GM19463 (cell line): ENCODE measurements at regions not wholly inside any gene's neighbourhood (a gene's known extent, or its start where the extent isn't known, plus 50 kb on each side); places are given as distances from the start of the nearest gene placed in this dataset.

Experiments used
- ATAC-seq: cut with Tn5 transposase; IDR thresholded peaks from one replicate; pipeline ENCODE4 v1.9.1; 2021; ENCODE audit warnings: mild to moderate bottlenecking, moderate library complexity; ENCODE audit not compliant: unreplicated experiment

DNA sequence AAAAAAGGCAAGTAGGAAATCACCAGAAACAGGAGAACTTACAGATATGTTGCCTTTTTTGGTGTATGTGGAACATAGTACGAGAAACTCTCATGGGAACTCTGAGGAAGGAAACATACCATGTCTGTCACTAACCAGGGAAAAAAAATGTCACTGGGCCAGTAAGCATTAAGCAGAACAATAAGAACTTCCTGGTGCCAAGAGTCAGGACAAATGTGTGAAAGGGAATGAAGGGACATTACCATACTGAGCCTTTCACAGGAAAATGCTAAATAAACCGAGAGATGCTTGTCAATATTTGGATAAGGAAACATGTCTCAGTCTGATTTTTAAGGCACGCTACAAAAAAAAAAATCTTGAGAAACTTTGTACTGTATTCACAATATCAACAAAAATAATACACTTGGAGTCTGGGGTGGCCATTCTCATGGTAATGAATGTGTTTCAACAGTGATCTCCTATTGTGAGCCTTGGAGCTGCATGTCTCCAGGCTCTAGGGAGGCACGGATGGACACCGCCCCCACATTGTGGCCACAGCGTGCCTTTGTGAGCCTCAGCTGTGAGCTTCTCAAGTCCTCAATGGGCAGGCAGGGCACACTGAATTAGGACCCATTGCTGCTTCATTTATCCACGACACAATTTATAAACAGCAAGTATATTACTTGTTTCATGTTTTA is 113.0 kb upstream of the ARGLU1 start:
- no peak for ATAC-seq

DNA sequence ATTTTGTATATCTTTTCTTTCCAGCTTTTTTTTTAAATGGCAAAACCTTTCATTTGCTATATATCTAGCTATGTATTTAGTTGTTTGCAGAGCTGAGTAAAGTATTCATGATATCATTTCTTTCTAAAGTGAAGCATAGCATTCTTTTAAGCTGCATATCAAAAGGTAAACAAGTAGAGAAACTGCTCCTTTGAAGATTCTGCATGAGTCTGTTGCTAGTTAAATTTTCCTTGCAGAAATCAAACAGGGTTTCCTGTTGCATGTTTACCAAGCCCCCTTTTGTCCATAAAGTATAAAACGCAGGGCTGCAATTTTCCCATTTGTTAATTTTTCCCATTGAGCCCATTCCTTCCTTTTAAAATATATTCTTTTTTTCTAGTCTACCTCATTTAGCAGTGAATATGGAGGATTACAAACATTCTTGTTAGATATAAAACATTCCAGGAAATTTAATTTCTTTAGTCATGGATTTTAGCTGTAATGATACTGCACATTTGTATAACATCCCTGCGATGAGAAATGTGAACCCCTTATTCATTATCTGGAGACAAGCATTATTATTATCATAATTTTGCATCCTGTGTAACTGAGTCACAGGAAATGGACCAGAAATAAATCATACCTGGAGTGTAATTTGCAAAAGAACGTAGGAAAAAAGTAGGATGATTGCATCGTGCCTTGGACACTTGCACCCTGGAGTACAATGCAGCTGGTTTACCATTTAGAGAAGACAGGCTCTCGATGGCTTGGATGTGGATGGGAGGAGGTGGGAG is 110.9 kb upstream of the ARGLU1 start:
- no peak for ATAC-seq

- no peak for ATAC-seq
These were observed 107.4 kb upstream of the ARGLU1 start for GRCh38 chr13:106675311-106675710.

DNA sequence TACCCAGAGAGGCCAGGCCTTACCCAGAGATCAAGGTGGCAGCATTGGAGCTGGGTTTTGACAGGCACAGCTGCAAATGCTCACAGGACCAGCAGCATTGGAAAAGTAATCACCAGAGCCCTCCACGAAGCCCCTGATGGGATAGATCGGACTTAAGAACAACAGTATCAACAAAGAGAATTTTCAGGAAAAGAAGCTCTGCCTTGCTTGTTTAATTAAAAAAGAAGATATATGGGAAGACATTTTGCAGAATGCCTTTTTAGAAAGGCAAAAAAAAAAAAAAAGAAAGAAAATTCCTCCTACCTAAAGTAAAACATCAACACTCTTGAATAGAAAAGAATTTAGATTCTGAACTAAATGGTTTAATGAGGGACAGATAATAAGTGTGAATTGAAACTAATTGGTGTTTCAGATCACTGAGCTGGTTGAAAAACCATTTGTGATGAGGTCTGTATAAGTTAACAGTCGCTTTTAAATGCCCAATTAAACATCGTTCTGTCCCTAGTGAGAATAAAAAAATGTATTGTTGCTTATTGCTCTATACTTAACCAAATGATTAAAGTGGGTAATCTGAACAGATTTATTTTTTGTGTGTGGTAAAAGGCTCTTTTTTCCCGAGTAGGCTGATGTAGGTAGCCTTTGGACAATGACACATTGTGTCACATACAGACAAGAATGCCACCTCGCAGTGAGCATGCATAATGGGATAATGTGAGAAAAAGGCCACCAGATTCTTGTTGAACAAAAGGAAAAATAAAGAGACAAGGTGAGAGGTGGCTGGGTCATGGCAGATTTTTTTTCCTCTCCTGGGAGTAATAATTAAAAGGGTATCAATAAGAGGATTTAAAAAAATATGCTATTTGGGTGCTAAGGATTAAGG is 93.0 kb upstream of the ARGLU1 start:
- ATAC-seq, result no peak

GRCh38 chr13:106657104-106657503 is 89.2 kb upstream of the ARGLU1 start:
- ATAC-seq, result no peak

- no peak for ATAC-seq
These were observed 88.2 kb upstream of the ARGLU1 start for GRCh38 chr13:106656186-106656585.

GRCh38 chr13:106651442-106651841 is 83.5 kb upstream of the ARGLU1 start:
- ATAC-seq, result no peak

GRCh38 chr13:106650690-106651205 is 82.8 kb upstream of the ARGLU1 start:
- no peak for ATAC-seq

DNA sequence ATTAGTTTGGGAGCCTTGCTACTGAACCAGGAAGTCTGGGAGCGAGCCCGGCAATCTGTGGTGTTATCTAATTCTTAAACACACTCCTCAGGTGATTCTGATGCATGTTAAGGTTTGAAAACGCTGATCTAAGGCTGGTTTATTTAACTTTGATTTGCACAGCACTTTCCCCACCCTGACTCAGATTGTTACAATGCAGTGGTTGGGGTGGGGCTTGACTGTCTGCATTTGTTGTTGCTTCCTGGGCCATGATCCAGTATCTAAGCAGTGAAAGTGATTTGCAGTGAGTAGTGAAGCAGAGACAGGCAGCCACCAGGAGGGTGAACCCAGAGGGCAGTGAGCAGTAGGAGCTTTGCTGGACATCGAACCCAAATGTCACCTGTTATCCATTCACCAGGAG is 81.6 kb upstream of the ARGLU1 start:
- no peak for ATAC-seq

DNA sequence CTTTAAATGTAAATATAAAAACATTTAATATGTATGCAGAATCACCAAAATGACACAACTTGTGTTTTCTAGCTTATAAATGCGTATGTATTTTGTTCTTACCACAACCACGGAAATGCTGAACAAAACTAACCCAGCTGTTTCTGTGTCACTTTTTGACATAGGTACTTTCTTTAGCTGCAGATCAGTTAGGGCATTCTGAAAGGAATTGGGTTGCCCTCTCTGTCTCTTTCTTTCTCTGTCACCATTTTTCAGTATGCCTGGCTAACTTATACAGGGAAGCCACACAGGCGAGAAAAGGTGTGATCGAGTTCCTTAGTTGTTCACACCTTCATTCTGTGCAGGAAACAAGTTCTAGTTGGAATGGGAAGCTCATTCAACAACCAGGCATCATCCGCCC is 72.6 kb upstream of the ARGLU1 start:
- no peak for ATAC-seq

DNA sequence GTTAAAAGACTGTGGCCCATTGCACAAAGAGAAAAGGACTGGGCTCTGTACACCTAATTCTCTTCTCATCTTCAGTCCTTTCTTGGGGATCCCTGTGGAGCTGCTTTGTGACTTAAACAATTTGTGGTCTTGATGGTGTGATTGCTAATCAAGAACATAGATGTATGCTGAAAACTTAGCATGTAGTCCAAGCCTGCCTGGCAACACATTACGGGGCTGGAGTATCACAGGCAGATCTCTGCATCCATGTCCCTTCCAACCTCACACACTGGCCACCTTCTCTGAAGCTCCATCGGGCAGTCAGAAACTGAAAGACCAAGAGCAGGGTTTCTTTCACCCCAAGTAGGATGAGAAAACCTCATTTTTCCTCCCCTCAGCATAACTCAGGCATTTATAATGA is 69.6 kb upstream of the ARGLU1 start:
- ATAC-seq, result no peak

- no peak for ATAC-seq
These were observed 68.6 kb upstream of the ARGLU1 start for GRCh38 chr13:106636492-106636891.

GRCh38 chr13:106635616-106636015 is 67.7 kb upstream of the ARGLU1 start:
- ATAC-seq, result no peak

DNA sequence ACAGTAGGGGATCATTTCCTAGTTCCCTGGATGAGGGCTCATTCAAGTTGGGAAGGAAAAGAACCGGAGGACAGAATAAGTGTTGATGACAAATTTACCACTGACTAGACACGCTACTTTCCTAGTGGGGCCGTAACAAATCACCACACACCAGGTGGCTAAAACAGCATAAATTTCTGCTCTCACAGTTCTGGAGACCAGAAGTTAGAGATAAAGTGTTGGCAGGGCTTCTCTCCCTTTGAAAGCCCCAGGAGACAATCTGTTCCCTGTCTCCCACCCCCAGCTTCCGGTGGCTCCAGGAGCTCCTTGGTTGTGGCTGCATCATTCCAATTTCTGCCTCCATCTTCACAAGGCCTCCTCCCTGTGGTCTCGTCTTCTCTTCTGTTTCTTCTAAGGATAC is 65.4 kb upstream of the ARGLU1 start:
- no peak for ATAC-seq

GRCh38 chr13:106630650-106631049 is 62.7 kb upstream of the ARGLU1 start:
- ATAC-seq, result no peak

- no peak for ATAC-seq
These were observed 62.2 kb upstream of the ARGLU1 start for GRCh38 chr13:106630162-106630561.

DNA sequence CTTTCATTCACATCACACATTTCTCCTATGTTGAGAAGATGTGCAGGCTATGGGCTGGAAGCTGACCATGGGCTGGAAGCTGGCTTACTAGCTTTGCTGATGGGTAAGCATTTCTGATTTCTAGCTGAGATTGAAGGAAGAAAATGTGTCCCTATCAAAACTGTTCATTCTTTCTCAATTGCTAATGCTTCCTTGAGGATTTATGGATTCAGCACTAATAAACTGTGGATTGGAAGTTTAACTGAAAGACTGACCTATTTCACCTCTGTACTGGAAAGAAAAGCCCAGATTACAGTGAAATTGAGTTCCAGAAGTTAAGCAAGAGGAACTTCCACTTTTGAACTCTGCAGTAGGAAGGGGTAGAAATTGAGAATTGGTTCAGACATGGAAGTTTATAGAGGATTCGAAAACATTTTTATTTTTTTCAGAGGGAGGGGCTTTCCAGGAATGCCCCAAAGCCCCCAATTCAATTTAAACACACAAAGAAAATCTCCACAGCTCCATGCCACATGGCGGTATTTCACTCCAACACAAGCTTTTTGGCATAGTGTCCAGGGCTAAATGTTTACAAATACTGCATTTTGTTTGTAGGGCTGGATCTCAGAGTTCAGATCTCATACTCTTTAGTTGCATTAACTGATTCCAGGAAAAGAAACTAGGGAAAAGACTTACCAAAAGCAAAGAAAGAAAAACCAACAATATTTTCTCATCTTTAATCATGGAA is 61.2 kb upstream of the ARGLU1 start:
- ATAC-seq, result no peak

DNA sequence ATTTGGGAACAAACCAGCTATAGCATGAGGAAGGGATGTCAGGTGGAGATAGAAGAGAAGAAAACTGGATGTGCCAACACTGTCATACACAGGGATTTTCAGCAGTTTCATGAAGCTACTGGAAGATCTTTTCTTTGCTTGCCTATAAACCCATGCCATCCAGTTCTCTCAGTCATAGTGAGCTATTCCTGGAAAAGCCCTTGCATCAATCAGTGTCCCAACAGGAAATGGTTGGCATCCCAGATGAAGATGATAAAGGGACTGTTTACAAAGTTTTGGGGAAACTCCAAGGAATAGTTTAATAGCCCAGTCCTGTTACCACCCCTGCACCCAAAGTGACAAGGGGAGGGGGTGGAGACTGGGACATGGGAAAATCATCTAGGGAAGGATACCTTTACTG is 58.5 kb upstream of the ARGLU1 start:
- no peak for ATAC-seq

DNA sequence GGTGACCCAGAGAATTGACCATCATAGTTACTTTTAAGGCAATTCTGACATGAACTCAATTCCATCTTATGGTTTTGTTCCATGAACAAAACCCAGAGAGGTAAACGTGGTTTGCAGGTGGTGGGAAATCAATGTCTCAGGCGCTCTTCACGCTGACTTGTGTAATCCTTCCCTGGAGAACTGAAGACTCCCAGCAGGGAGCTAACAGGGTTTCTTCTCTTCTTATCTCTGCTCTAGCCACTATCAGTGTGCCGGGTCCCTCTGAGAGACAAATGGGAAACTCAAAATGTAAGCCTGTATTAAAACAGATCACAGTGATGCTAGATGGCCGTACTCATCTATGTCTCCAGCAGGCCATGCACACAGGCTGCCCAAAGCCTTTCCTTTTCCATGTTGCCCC is 57.6 kb upstream of the ARGLU1 start:
- ATAC-seq, result no peak

GRCh38 chr13:106623799-106624460 is 56.0 kb upstream of the ARGLU1 start:
- no peak for ATAC-seq
